NCI-H1048 (cell line): ENCODE measurements at regions not wholly inside any gene's neighbourhood (a gene's known extent, or its start where the extent isn't known, plus 50 kb on each side); places are given as distances from the start of the nearest gene placed in this dataset.

Source experiments
- DNase-seq: peaks from one replicate; lab custom pipeline; 2025; lab: John Stamatoyannopoulos, UW

GRCh38 chr2:22737144-22737543 lies 647.8 kb upstream of the KLHL29 start:
- DNase-seq = no peak

- no peak for DNase-seq
These were observed 643.8 kb upstream of the KLHL29 start for GRCh38 chr2:22741216-22741615.

- no peak for DNase-seq
These were observed 636.1 kb upstream of the KLHL29 start for GRCh38 chr2:22748909-22749308.

GRCh38 chr2:22753476-22753875 lies 631.5 kb upstream of the KLHL29 start:
- DNase-seq = no peak

GRCh38 chr2:22756276-22757043 lies 628.5 kb upstream of the KLHL29 start:
- DNase-seq = no peak

GRCh38 chr2:22769497-22769896 lies 615.5 kb upstream of the KLHL29 start:
- DNase-seq = no peak

- DNase-seq = no peak
These were observed 600.4 kb upstream of the KLHL29 start for GRCh38 chr2:22784566-22784965.

- no peak for DNase-seq
These were observed 598.2 kb upstream of the KLHL29 start for GRCh38 chr2:22786817-22787216.

- no peak for DNase-seq
These were observed 597.2 kb upstream of the KLHL29 start for GRCh38 chr2:22787745-22788144.

GRCh38 chr2:22788749-22789327 lies 596.1 kb upstream of the KLHL29 start:
- no peak for DNase-seq

- DNase-seq = peak; percentile 70
These were observed 589.6 kb upstream of the KLHL29 start for GRCh38 chr2:22795287-22795866.

- DNase-seq = no peak
These were observed 586.6 kb upstream of the KLHL29 start for GRCh38 chr2:22798386-22798785.

GRCh38 chr2:22800412-22800811 lies 584.6 kb upstream of the KLHL29 start:
- DNase-seq = no peak

GRCh38 chr2:22801071-22801470 lies 583.9 kb upstream of the KLHL29 start:
- DNase-seq = no peak

- no peak for DNase-seq
These were observed 583.0 kb upstream of the KLHL29 start for GRCh38 chr2:22801970-22802369.

- DNase-seq = no peak
These were observed 577.1 kb upstream of the KLHL29 start for GRCh38 chr2:22807872-22808271.

GRCh38 chr2:22810602-22811001 lies 574.4 kb upstream of the KLHL29 start:
- DNase-seq = no peak

- DNase-seq = no peak
These were observed 572.8 kb upstream of the KLHL29 start for GRCh38 chr2:22812065-22812680.

GRCh38 chr2:22817197-22817596 lies 567.8 kb upstream of the KLHL29 start:
- DNase-seq = no peak

GRCh38 chr2:22821458-22821857 lies 563.5 kb upstream of the KLHL29 start:
- no peak for DNase-seq

- DNase-seq = no peak
These were observed 562.1 kb upstream of the KLHL29 start for GRCh38 chr2:22822835-22823234.

- DNase-seq = no peak
These were observed 560.4 kb upstream of the KLHL29 start for GRCh38 chr2:22824618-22825017.

- DNase-seq = no peak
These were observed 558.3 kb upstream of the KLHL29 start for GRCh38 chr2:22826703-22827102.
